Thoracic aorta (tissue), 2 donors: ENCODE measurements at regions not wholly inside any gene's neighbourhood (a gene's known extent, or its start where the extent isn't known, plus 50 kb on each side); places are given as distances from the start of the nearest gene placed in this dataset.

Experiments used
- ATAC-seq: fragments of 150-250 bp; one replicate; pipeline ENCODE4 v1.8.0; 2017; ENCODE audit warnings: low read depth; ENCODE audit not compliant: insufficient number of reproducible peaks, low FRiP score
- DNase-seq: peaks from one replicate; pipeline ENCODE4 v3.0.0-alpha.2; 2020; ENCODE audit warnings: low spot score
- H3K27ac ChIP-seq, 2 donors: fragments of 200-600 bp; sonication (generic); 1 replicate in 1 of 2; 2 replicates in 1 of 2; pipeline ENCODE4 v1.5.1; 2016; ENCODE audit warnings: mild to moderate bottlenecking in 2 of 2, moderate library complexity in 2 of 2
- H3K27me3 ChIP-seq: fragments of 200-600 bp; sonication (generic); replicated peaks from 2 replicates; pipeline ENCODE4 v1.6.0; 2016; ENCODE audit warnings: mild to moderate bottlenecking; ENCODE audit not compliant: insufficient read depth
- H3K36me3 ChIP-seq: fragments of 200-600 bp; sonication (generic); one replicate; pipeline ENCODE4 v1.5.1; 2016
- H3K4me1 ChIP-seq, 2 donors: fragments of 200-600 bp; sonication (generic); 1 replicate in 1 of 2; 2 replicates in 1 of 2; pipeline versions ENCODE4 v1.5.1 to v1.6.0; 2016; ENCODE audit warnings: low read depth in 2 of 2, mild to moderate bottlenecking in 1 of 2; ENCODE audit not compliant: control insufficient read depth in 1 of 2
- H3K4me3 ChIP-seq: fragments of 200-600 bp; sonication (generic); 2 replicates; pipeline ENCODE4 v1.5.1; 2016; ENCODE audit warnings: mild to moderate bottlenecking
- H3K9me3 ChIP-seq: fragments of 200-600 bp; sonication (generic); 2 replicates; pipeline ENCODE4 v1.5.1; 2016
- TF ChIP-seq, protein P1 (sequence below): fragments of 200-600 bp; sonication (generic); IDR thresholded peaks from one replicate; pipeline ENCODE4 v1.5.1; 2019; ENCODE audit warnings: antibody characterized with exemption

- DNase-seq (no peak), ATAC-seq (no peak)
- Histone ChIP-seq H3K27me3 (no peaks in the 10 kb centered on the region), H3K36me3 (no peaks in the 10 kb centered on the region), H3K4me1 (no peaks in the 10 kb centered on the region), H3K9me3 (no peaks in the 10 kb centered on the region), H3K4me3 (no peak overlapping the region), H3K27ac (no peak overlapping the region)
- TF ChIP-seq, protein P1, sequence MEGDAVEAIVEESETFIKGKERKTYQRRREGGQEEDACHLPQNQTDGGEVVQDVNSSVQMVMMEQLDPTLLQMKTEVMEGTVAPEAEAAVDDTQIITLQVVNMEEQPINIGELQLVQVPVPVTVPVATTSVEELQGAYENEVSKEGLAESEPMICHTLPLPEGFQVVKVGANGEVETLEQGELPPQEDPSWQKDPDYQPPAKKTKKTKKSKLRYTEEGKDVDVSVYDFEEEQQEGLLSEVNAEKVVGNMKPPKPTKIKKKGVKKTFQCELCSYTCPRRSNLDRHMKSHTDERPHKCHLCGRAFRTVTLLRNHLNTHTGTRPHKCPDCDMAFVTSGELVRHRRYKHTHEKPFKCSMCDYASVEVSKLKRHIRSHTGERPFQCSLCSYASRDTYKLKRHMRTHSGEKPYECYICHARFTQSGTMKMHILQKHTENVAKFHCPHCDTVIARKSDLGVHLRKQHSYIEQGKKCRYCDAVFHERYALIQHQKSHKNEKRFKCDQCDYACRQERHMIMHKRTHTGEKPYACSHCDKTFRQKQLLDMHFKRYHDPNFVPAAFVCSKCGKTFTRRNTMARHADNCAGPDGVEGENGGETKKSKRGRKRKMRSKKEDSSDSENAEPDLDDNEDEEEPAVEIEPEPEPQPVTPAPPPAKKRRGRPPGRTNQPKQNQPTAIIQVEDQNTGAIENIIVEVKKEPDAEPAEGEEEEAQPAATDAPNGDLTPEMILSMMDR: no peak
These were observed 113.2 kb upstream of the LHX1 start for GRCh38 chr17:36823850-36824677.

- no peak for DNase-seq
- Histone ChIP-seq H3K9me3 (no peaks in the 10 kb centered on the region), H3K27me3 (no peaks in the 10 kb centered on the region), H3K27ac (no peak overlapping the region), H3K36me3 (no peaks in the 10 kb centered on the region), H3K4me1 (no peaks in the 10 kb centered on the region), H3K4me3 (no peak overlapping the region)
- no peak for ATAC-seq
- TF ChIP-seq, protein P1: no peak
These were observed 112.6 kb upstream of the LHX1 start for GRCh38 chr17:36824678-36825101.

DNA sequence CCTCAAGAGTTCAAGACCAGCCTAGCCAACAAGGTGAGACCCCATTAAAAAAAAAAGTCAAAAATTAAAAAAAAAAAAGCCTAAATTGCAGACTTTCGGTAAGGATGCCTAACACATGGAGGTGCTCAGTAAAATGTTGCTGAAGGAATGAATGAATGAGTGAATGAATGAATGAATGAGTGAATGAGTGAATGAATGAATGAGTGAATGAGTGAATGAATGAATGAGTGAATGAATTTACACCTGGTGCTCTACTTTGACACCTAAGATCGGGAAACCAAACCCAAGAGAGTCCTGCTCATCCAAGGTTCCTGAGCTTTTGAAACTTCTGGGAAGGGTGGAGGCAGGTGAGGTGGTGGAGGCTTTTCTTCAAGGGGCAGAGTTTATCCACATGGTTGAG, 112.2 kb upstream of the LHX1 start:
- no peak overlapping the region for H3K4me3 ChIP-seq
- no peaks in the 10 kb centered on the region for H3K36me3 ChIP-seq
- DNase-seq (no peak), ATAC-seq (no peak)
- TF ChIP-seq, protein P1: no peak
- H3K9me3 ChIP-seq: no peaks in the 10 kb centered on the region
- no peaks in the 10 kb centered on the region for H3K4me1 ChIP-seq
- H3K27ac ChIP-seq: no peak overlapping the region
- no peaks in the 10 kb centered on the region for H3K27me3 ChIP-seq

DNA sequence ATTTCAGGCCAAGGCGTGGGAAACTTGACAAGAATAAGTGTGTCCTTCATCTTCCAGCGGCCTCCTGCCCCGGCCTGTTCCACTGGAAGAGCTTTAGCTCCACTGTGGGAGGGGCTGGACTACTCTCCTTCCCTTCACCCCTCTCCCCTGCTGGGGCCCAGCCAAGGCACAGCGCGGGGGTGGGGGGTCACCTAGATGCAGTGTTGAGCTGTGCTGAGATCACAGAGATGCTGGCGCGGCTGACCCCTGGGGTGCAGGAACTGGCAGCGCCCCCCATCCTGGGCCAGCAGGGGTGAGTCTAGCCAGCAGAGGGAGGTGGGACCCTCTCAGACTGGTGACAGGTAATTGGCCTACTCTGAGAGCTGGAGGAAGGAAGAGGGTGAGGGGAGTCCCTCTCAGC, 111.8 kb upstream of the LHX1 start:
- Histone ChIP-seq H3K4me1 (no peaks in the 10 kb centered on the region), H3K4me3 (no peak overlapping the region), H3K9me3 (no peaks in the 10 kb centered on the region), H3K27me3 (no peaks in the 10 kb centered on the region), H3K36me3 (no peaks in the 10 kb centered on the region), H3K27ac (no peak overlapping the region)
- TF ChIP-seq, protein P1: no peak
- ATAC-seq (no peak), DNase-seq (no peak)

DNA sequence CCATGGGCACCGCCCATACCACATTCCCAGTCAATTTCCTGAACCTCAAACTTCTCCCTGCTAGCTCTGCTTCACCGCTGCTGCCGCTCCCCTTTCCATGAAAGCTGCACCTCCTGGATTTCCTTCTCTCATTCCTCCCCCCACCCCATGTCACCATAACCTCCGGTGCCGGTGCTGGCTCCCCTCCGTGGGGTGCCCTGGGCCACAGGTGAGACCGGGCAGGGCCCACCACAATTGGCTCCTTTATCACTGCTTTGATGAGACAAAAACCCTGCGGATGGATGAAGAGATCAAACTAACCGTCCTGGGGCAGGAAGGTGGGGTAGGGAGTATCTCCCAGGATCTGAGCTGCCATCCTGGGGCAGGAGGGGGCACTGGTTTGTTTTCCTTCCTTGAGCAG, 111.3 kb upstream of the LHX1 start:
- no peaks in the 10 kb centered on the region for H3K4me1 ChIP-seq
- no peak overlapping the region for H3K4me3 ChIP-seq
- no peaks in the 10 kb centered on the region for H3K9me3 ChIP-seq
- DNase-seq: no peak
- no peak for ATAC-seq
- H3K27me3 ChIP-seq: no peaks in the 10 kb centered on the region
- no peak overlapping the region for H3K27ac ChIP-seq
- no peaks in the 10 kb centered on the region for H3K36me3 ChIP-seq
- TF ChIP-seq, protein P1: no peak
